ENCODE measurements at regions not wholly inside any gene's neighbourhood (a gene's known extent, or its start where the extent isn't known, plus 50 kb on each side); places are given as distances from the start of the nearest gene placed in this dataset.

- TF ChIP-seq POLR2AphosphoS5 (IDR thresholded peaks at IDR 0.05), result no peak
- TF ChIP-seq POLR2A (IDR thresholded peaks at IDR 0.05), result no peak
Measured at GRCh38 chr6:19327241-19327640, 509.9 kb upstream of the ID4 start.

Data from upper lobe of left lung (tissue), 4 donors.